ENCODE measurements at regions not wholly inside any gene's neighbourhood (a gene's known extent, or its start where the extent isn't known, plus 50 kb on each side); places are given as distances from the start of the nearest gene placed in this dataset.

- TF ChIP-seq FOXM1 (IDR thresholded peaks at IDR 0.05; ENCODE audit: borderline replicate concordance, low read depth): no peak
- no peak for TF ChIP-seq YY1 (IDR thresholded peaks at IDR 0.05; ENCODE audit: low read depth)
- no peak for TF ChIP-seq NFIC (IDR thresholded peaks at IDR 0.05)
- TF ChIP-seq TCF12 (IDR thresholded peaks at IDR 0.05; ENCODE audit: low read depth): no peak
- no peak for TF ChIP-seq EGR1 (IDR thresholded peaks at IDR 0.05)
- TF ChIP-seq CREB1 (IDR thresholded peaks at IDR 0.05; ENCODE audit: low read depth): no peak
- TF ChIP-seq TEAD4 (IDR thresholded peaks at IDR 0.05): no peak
- TF ChIP-seq USF1 (IDR thresholded peaks at IDR 0.05): no peak
- TF ChIP-seq, protein P1, sequence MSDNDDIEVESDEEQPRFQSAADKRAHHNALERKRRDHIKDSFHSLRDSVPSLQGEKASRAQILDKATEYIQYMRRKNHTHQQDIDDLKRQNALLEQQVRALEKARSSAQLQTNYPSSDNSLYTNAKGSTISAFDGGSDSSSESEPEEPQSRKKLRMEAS (IDR thresholded peaks at IDR 0.05): no peak
These were observed 198.5 kb downstream of the ZNF648 start for GRCh38 chr1:181863006-181863405.

GRCh38 chr1:181858135-181858534, 203.4 kb downstream of the ZNF648 start:
- TF ChIP-seq TEAD4 (IDR thresholded peaks at IDR 0.05) (no peak), REST (IDR thresholded peaks at IDR 0.05; ENCODE audit: low read depth) (no peak), RAD21 (IDR thresholded peaks at IDR 0.05; ENCODE audit: low read depth) (no peak), EGR1 (IDR thresholded peaks at IDR 0.05) (no peak), EP300 (IDR thresholded peaks at IDR 0.05; ENCODE audit: borderline replicate concordance) (no peak), FOXM1 (IDR thresholded peaks at IDR 0.05; ENCODE audit: borderline replicate concordance, low read depth) (no peak), CEBPB (IDR thresholded peaks at IDR 0.05) (no peak), ZBTB7A (IDR thresholded peaks at IDR 0.05; ENCODE audit: low read depth) (no peak), TCF12 (IDR thresholded peaks at IDR 0.05; ENCODE audit: low read depth) (no peak), TAF1 (IDR thresholded peaks at IDR 0.05; ENCODE audit: low read depth) (no peak), NFIC (IDR thresholded peaks at IDR 0.05) (no peak), USF1 (IDR thresholded peaks at IDR 0.05) (no peak), CREB1 (IDR thresholded peaks at IDR 0.05; ENCODE audit: low read depth) (no peak), YY1 (IDR thresholded peaks at IDR 0.05; ENCODE audit: low read depth) (no peak)
- TF ChIP-seq, protein P1 (IDR thresholded peaks at IDR 0.05): no peak

Measured in Ishikawa (cell line).